ENCODE measurements at regions not wholly inside any gene's neighbourhood (a gene's known extent, or its start where the extent isn't known, plus 50 kb on each side); places are given as distances from the start of the nearest gene placed in this dataset.

DNA sequence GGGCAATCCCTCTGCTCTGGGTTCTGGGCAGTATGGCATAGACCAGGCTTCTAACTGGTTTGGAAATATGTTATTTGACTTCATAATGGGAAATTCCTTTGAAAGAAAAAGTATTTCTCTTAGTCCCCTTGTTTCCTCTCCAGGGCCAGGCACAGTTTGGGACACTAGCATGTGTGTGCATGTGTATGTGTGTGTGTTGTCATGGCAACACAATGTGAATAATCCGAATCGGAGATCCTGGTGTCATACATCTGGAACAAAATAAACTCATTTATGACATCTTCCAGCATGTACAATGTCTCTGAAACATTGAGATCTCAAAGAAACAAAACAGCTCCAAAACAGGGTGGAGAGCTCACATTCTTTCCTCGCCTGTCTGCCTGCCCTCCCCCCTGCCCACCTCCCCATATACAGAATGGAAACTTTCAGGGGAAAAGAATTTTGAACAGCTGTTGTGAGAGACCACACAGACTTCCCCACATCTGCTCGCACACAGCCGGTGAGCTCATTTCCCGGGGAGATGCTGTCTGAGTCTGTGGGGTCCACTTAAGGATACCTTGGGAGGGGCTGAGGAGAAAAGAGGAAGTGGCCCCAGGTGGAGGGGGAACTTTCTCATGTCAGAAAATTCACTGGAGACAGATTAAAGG, 55.5 kb upstream of the PARP11 start:
- H3K36me3 Mint-ChIP-seq (ENCODE audit: low read depth): no peaks in the 10 kb centered on the region
- TF ChIP-seq CTCF (IDR thresholded peaks at IDR 0.05): no peak
- no peak overlapping the region for H3K27ac Mint-ChIP-seq (ENCODE audit: unreplicated experiment)
- peaks cover 29% of the 10 kb centered on the region for H3K27me3 Mint-ChIP-seq (ENCODE audit: low read depth)
- no peak for DNase-seq (ENCODE audit: low spot score)
- H3K4me1 Mint-ChIP-seq (ENCODE audit: low read depth): peaks cover 8% of the 10 kb centered on the region
- no peaks in the 10 kb centered on the region for H3K9me3 Mint-ChIP-seq (ENCODE audit: low read depth)
- no peak overlapping the region for H3K4me3 Mint-ChIP-seq (ENCODE audit: unreplicated experiment)

DNA sequence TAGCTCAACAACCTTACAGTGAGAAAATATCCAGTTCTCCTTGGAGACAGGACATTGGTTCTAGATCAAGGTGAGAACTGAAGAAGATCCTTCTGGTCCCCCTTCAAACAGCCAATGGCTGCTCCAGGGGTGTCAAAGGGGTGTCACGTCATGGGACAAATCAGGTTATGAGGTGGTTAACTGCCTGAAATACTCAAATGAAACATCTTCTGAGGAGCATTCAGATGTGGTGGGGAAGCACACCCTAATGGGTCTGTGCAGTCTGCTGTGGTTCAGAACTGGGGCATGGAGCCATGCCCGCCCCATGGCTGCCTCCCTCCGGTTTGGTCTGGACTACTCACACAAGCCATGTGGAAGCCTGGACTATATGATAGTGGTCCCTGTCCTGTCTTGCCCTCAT, 52.4 kb upstream of the PARP11 start:
- peaks cover 39% of the 10 kb centered on the region for H3K27me3 Mint-ChIP-seq (ENCODE audit: low read depth)
- H3K27ac Mint-ChIP-seq (ENCODE audit: unreplicated experiment): no peak overlapping the region
- no peaks in the 10 kb centered on the region for H3K36me3 Mint-ChIP-seq (ENCODE audit: low read depth)
- no peak for TF ChIP-seq CTCF (IDR thresholded peaks at IDR 0.05)
- no peak for DNase-seq (ENCODE audit: low spot score)
- H3K4me1 Mint-ChIP-seq (ENCODE audit: low read depth): peaks cover 8% of the 10 kb centered on the region
- H3K4me3 Mint-ChIP-seq (ENCODE audit: unreplicated experiment): no peak overlapping the region
- no peaks in the 10 kb centered on the region for H3K9me3 Mint-ChIP-seq (ENCODE audit: low read depth)

- H3K27ac Mint-ChIP-seq (ENCODE audit: unreplicated experiment): no peak overlapping the region
- no peak overlapping the region for H3K4me3 Mint-ChIP-seq (ENCODE audit: unreplicated experiment)
- DNase-seq (ENCODE audit: low spot score): no peak
- no peaks in the 10 kb centered on the region for H3K36me3 Mint-ChIP-seq (ENCODE audit: low read depth)
- no peaks in the 10 kb centered on the region for H3K9me3 Mint-ChIP-seq (ENCODE audit: low read depth)
- H3K4me1 Mint-ChIP-seq (ENCODE audit: low read depth): peaks cover 8% of the 10 kb centered on the region
- peaks cover 36% of the 10 kb centered on the region for H3K27me3 Mint-ChIP-seq (ENCODE audit: low read depth)
- TF ChIP-seq CTCF (IDR thresholded peaks at IDR 0.05): no peak
Measured at GRCh38 chr12:3924761-3925160, 51.6 kb upstream of the PARP11 start.

GRCh38 chr12:3923021-3923420, 49.8 kb upstream of the PARP11 start:
- no peak overlapping the region for H3K27ac Mint-ChIP-seq (ENCODE audit: unreplicated experiment)
- TF ChIP-seq CTCF (IDR thresholded peaks at IDR 0.05): no peak

More at GRCh38 chr12:3923021-3923420, 49.8 kb upstream of the PARP11 start:
- Mint-ChIP-seq H3K9me3 (ENCODE audit: low read depth) (no peaks in the 10 kb centered on the region), H3K36me3 (ENCODE audit: low read depth) (no peaks in the 10 kb centered on the region), H3K4me1 (ENCODE audit: low read depth) (no peaks in the 10 kb centered on the region), H3K27me3 (ENCODE audit: low read depth) (peaks cover 29% of the 10 kb centered on the region), H3K4me3 (ENCODE audit: unreplicated experiment) (no peak overlapping the region)
- DNase-seq (ENCODE audit: low spot score): no peak
